ENCODE measurements at regions not wholly inside any gene's neighbourhood (a gene's known extent, or its start where the extent isn't known, plus 50 kb on each side); places are given as distances from the start of the nearest gene placed in this dataset.

DNA sequence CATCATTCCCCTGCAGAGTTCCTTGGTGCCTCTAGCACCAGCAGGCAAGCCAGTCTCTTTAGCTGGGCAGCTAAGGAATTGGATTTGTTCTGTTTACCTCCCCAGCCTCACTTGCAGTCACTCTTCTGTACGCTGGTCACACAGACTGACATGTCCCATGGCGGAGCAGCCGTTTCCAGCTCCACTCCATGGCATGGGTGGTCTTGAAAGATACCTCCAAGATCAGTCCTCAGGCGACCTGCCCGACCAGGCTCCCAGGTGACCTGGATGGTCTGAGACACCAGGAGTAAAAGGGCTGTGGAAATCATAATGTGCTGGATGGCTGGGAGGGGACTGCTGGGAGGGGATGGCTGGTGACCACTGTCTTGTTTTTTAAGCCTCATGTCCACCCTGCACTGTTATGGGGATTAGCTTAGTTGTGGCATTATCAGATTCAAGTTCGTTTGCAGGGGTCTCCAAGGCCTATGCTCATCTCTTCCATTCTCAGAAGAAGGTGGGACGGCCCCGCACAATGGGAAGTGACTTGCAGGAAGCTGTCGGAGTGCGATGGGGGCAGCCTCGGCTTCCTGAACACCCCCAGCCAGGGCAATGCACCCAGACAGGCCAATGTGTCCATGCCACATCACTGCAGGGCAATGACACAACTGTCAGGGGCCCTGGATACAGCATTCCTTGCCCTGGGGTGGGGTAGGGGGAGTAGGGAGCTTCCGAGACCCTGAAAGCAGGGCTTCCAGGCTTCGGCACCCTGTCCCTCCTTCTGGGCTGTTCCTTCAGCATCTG lies 156.1 kb upstream of the MYCN start:
- H3K4me1 ChIP-seq (replicated peaks in 1 of 4; ENCODE audit: control insufficient read depth in 3 of 4, insufficient read depth in 4 of 4, low read length in 3 of 4) = no peaks in the 10 kb centered on the region
- ChIA-PET POLR2A (ENCODE audit: partially characterized antibody) (no interaction called here), CTCF (ENCODE audit: partially characterized antibody) (interaction anchor here (0.8 to 3.4 kb wide), 8 partner anchors 9 to 829 kb away, joined by 3 to 19 read pairs (median 3); partner anchors contain the start of gene MYCN)
- no peak overlapping the region for H3K4me2 ChIP-seq (ENCODE audit: insufficient read depth in 1 of 2, low read depth in 2 of 2, low read length in 2 of 2)
- H2BK120ac ChIP-seq (replicated peaks; ENCODE audit: low read depth, low read length) = no peak overlapping the region
- DNase-seq (ENCODE audit: low read depth in 1 of 2, low spot score in 2 of 2) (no peak), FAIRE-seq (no peak)
- no peaks in the 10 kb centered on the region for H3K36me3 ChIP-seq (ENCODE audit: control insufficient read depth in 2 of 4, insufficient read depth in 4 of 4, low read length in 3 of 4)
- H2AFZ ChIP-seq (ENCODE audit: low read length) = no peak overlapping the region
- WGBS, 2 experiments (ENCODE audit: extremely low coverage in 1 of 2, insufficient coverage in 1 of 2, insufficient read length in 1 of 2, insufficient replicate concordance in 2 of 2, low coverage in 1 of 2, low lambda C conversion rate in 2 of 2, missing lambda C conversion rate in 1 of 2) = 94% methylated on average over 13 of the region's 13 CpGs; no CpG with 5 or more reads in 1 of the 2 experiments
- TF ChIP-seq TEAD4 (IDR thresholded peaks at IDR 0.05; ENCODE audit: low read depth, low read length) (no peak), TCF12 (IDR thresholded peaks at IDR 0.05; ENCODE audit: low read depth, low read length) (no peak), JUN (IDR thresholded peaks at IDR 0.05; ENCODE audit: low read depth, low read length) (no peak), CHD1 (IDR thresholded peaks at IDR 0.05; ENCODE audit: low read depth, low read length) (no peak), EP300 (IDR thresholded peaks at IDR 0.05; ENCODE audit: borderline replicate concordance in 1 of 2, low read depth in 2 of 2, low read length in 2 of 2) (no peak), ASH2L (IDR thresholded peaks at IDR 0.05; ENCODE audit: low read length) (no peak)
- TF ChIP-seq, protein P1, sequence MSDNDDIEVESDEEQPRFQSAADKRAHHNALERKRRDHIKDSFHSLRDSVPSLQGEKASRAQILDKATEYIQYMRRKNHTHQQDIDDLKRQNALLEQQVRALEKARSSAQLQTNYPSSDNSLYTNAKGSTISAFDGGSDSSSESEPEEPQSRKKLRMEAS (IDR thresholded peaks at IDR 0.05) = no peak
- H3K14ac ChIP-seq (ENCODE audit: insufficient read length) = no peak overlapping the region
- no peak overlapping the region for H3K18ac ChIP-seq (ENCODE audit: extremely low read depth, low read length)
- H3K56ac ChIP-seq (replicated peaks; ENCODE audit: insufficient read length, low read depth, low read length) = no peak overlapping the region
- H4K5ac ChIP-seq (ENCODE audit: insufficient read length, low read depth, low read length) = no peak overlapping the region
- no peak overlapping the region for H2BK12ac ChIP-seq (ENCODE audit: low read depth, low read length)
- no peak overlapping the region for H2AK5ac ChIP-seq (ENCODE audit: low read depth, low read length)
- H2BK20ac ChIP-seq (ENCODE audit: low read length) = no peak overlapping the region
- no peak overlapping the region for H2BK15ac ChIP-seq (ENCODE audit: low read length)
- H3K23me2 ChIP-seq (ENCODE audit: low read depth, low read length) = peaks cover 8% of the 10 kb centered on the region; the same call in 1 of the 2 replicates
- no peak overlapping the region for H3K9ac ChIP-seq (replicated peaks in 1 of 4; ENCODE audit: extremely low read depth in 1 of 4, low read depth in 3 of 4, low read length in 3 of 4)
- no peaks in the 10 kb centered on the region for H3K79me2 ChIP-seq (ENCODE audit: control insufficient read depth in 1 of 2, insufficient read depth in 2 of 2, low read length in 2 of 2)
- no peaks in the 10 kb centered on the region for H4K20me1 ChIP-seq (replicated peaks in 1 of 2; ENCODE audit: control insufficient read depth in 1 of 2, insufficient read depth in 2 of 2, low read length in 2 of 2)
- H3K9me3 ChIP-seq (ENCODE audit: insufficient read depth in 2 of 2, low read depth in 1 of 2, low read length in 1 of 2) = no peaks in the 10 kb centered on the region
- H3K23ac ChIP-seq (ENCODE audit: insufficient read length) = no peak overlapping the region
- no peak overlapping the region for H3K4me3 ChIP-seq (ENCODE audit: extremely low read depth in 1 of 4, insufficient read depth in 2 of 4, low read depth in 3 of 4, low read length in 4 of 4)
- peak overlapping the region; percentile 63; the same call in 1 of the 2 replicates for H4K8ac ChIP-seq (ENCODE audit: extremely low read depth, insufficient read depth, low read length)
- H3K79me1 ChIP-seq (ENCODE audit: low read depth, low read length) = no peaks in the 10 kb centered on the region
- no peak overlapping the region for H4K91ac ChIP-seq (replicated peaks; ENCODE audit: insufficient read length, low read length)
- no peak overlapping the region for H3K4ac ChIP-seq (replicated peaks; ENCODE audit: insufficient read length, low read depth, low read length)
- no peak overlapping the region for H2BK5ac ChIP-seq (ENCODE audit: low read depth, low read length)
- no peak overlapping the region for H3K27ac ChIP-seq (ENCODE audit: low read depth, low read length)
- H3K27me3 ChIP-seq (replicated peaks in 1 of 4; ENCODE audit: control insufficient read depth in 3 of 4, extremely low read depth in 1 of 4, insufficient read depth in 3 of 4, low read length in 3 of 4) = no peaks in the 10 kb centered on the region; a peak in 1 of 7 replicates
